ENCODE measurements at regions not wholly inside any gene's neighbourhood (a gene's known extent, or its start where the extent isn't known, plus 50 kb on each side); places are given as distances from the start of the nearest gene placed in this dataset.

DNA sequence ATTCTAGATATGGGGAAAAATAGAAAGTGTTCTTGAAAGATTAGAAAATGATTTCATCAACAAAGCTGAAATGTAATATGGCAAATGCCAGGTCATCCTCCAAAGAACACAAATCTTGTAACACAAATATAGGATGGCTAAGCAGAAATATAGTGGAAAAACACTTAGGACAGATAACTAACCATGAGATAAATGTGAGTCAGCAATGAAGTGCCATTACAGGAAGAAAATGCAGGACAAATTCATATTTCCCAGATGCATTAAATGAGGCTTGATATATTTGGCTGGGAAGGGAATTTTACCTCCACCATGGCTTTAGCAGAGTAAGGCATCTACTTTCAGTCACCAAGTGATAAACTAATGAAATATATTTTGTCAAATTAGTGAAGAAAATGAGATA is 92.8 kb upstream of the SEMA6D start:
- Histone ChIP-seq H3K27ac (no peak overlapping the region), H3K9me3 (no peaks in the 10 kb centered on the region), H3K4me3 (no peak overlapping the region), H3K36me3 (no peaks in the 10 kb centered on the region), H3K27me3 (no peaks in the 10 kb centered on the region), H3K4me1 (no peaks in the 10 kb centered on the region), H3K9ac (ENCODE audit: low read depth in 2 of 2, low read length in 2 of 2) (no peak overlapping the region)
- intact Hi-C loops (cut with DNase I), result no loop called here
- no peak for DNase-seq
- TF ChIP-seq, protein P1, sequence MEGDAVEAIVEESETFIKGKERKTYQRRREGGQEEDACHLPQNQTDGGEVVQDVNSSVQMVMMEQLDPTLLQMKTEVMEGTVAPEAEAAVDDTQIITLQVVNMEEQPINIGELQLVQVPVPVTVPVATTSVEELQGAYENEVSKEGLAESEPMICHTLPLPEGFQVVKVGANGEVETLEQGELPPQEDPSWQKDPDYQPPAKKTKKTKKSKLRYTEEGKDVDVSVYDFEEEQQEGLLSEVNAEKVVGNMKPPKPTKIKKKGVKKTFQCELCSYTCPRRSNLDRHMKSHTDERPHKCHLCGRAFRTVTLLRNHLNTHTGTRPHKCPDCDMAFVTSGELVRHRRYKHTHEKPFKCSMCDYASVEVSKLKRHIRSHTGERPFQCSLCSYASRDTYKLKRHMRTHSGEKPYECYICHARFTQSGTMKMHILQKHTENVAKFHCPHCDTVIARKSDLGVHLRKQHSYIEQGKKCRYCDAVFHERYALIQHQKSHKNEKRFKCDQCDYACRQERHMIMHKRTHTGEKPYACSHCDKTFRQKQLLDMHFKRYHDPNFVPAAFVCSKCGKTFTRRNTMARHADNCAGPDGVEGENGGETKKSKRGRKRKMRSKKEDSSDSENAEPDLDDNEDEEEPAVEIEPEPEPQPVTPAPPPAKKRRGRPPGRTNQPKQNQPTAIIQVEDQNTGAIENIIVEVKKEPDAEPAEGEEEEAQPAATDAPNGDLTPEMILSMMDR (IDR thresholded peaks at IDR 0.05), result no peak

DNA sequence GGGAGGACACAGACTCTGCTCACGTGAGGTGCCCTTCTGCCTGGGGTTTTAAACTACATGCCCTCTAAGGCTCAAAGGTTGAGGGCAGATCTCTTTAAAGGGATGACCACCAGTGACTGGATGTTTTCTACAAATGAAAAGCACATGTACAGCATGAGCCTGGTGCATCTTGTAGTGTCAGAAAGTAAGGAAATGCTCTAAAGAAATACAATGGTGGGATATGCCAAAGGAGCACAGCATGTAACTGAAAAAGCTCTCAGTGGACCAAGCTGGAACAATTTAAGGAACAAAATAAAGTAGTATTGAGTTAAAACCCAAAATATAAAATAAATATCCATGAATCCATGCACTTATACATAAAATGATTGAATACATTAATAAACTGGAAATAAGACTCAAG is 78.3 kb upstream of the SEMA6D start:
- H3K27ac ChIP-seq, result no peak overlapping the region
- intact Hi-C loops (cut with DNase I), result no loop called here
- no peaks in the 10 kb centered on the region for H3K27me3 ChIP-seq
- no peaks in the 10 kb centered on the region for H3K36me3 ChIP-seq
- no peak overlapping the region for H3K9ac ChIP-seq (ENCODE audit: low read depth in 2 of 2, low read length in 2 of 2)
- H3K4me1 ChIP-seq, result no peaks in the 10 kb centered on the region
- no peak overlapping the region for H3K4me3 ChIP-seq
- TF ChIP-seq, protein P1 (IDR thresholded peaks at IDR 0.05), result no peak
- H3K9me3 ChIP-seq, result no peaks in the 10 kb centered on the region
- no peak for DNase-seq

GRCh38 chr15:47640079-47640478 is 77.2 kb upstream of the SEMA6D start:
- TF ChIP-seq, protein P1 (IDR thresholded peaks at IDR 0.05), result no peak
- Histone ChIP-seq H3K4me1 (no peaks in the 10 kb centered on the region), H3K4me3 (no peak overlapping the region), H3K27me3 (no peaks in the 10 kb centered on the region), H3K36me3 (no peaks in the 10 kb centered on the region), H3K9me3 (no peaks in the 10 kb centered on the region), H3K27ac (no peak overlapping the region), H3K9ac (ENCODE audit: low read depth in 2 of 2, low read length in 2 of 2) (no peak overlapping the region)
- DNase-seq, result no peak
- intact Hi-C loops (cut with DNase I), result no loop called here

DNA sequence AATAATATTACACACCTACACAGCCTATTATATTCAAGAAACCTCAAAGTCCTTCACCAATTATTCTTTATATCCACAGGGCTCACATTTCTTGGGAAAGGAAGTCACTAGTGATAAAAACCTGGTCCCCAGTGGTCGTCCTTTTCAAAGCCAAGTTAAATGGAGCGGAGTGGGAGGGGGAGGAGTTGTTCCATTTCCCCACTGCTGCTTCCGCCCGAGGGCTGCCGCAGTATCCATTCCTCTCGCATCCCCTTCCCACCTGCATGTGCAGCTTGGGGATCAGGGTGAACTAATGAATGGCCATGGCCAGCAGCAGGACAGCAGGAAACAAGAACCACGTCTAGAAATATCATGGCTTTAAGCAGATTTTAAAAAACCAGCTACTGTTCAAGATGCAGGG is 76.4 kb upstream of the SEMA6D start:
- intact Hi-C loops (cut with DNase I), result no loop called here
- no peak for DNase-seq

DNA sequence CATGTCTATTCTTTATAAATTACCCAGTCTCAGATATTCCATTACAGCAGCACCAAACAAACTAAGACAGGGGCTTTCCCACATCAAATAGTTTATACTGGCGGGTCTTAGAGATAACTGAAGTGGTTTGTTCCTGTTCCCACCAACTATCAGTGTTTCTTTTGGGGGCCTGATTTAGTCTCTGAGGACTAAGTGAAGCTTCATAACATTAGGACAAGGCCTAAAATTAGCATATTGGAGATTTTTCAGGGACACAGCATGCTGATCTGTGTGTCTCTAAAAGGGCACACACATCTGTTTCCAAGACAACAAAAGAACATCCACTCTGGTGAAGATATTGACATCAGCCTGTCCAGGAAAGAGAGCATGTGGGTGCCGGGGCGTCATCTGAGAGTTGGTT is 72.6 kb upstream of the SEMA6D start:
- no peak overlapping the region for H3K27ac ChIP-seq
- no peak overlapping the region for H3K4me3 ChIP-seq
- TF ChIP-seq, protein P1 (IDR thresholded peaks at IDR 0.05), result no peak
- DNase-seq, result no peak
- intact Hi-C loops (cut with DNase I), result no loop called here
- H3K27me3 ChIP-seq, result no peaks in the 10 kb centered on the region
- H3K9me3 ChIP-seq, result no peaks in the 10 kb centered on the region
- H3K36me3 ChIP-seq, result no peaks in the 10 kb centered on the region
- H3K4me1 ChIP-seq, result no peaks in the 10 kb centered on the region
- no peak overlapping the region for H3K9ac ChIP-seq (ENCODE audit: low read depth in 2 of 2, low read length in 2 of 2)

More for the DNA sequence above, 76.4 kb upstream of the SEMA6D start:
- no peak overlapping the region for H3K27ac ChIP-seq
- no peaks in the 10 kb centered on the region for H3K4me1 ChIP-seq
- no peaks in the 10 kb centered on the region for H3K27me3 ChIP-seq
- no peak overlapping the region for H3K9ac ChIP-seq (ENCODE audit: low read depth in 2 of 2, low read length in 2 of 2)
- no peaks in the 10 kb centered on the region for H3K9me3 ChIP-seq
- no peaks in the 10 kb centered on the region for H3K36me3 ChIP-seq
- H3K4me3 ChIP-seq, result no peak overlapping the region
- TF ChIP-seq, protein P1 (IDR thresholded peaks at IDR 0.05), result no peak

GRCh38 chr15:47650564-47650963 is 66.7 kb upstream of the SEMA6D start:
- TF ChIP-seq, protein P1 (IDR thresholded peaks at IDR 0.05), result no peak
- Histone ChIP-seq H3K27me3 (no peaks in the 10 kb centered on the region), H3K9ac (ENCODE audit: low read depth in 2 of 2, low read length in 2 of 2) (no peak overlapping the region), H3K36me3 (no peaks in the 10 kb centered on the region), H3K4me3 (no peak overlapping the region), H3K4me1 (no peaks in the 10 kb centered on the region), H3K9me3 (no peaks in the 10 kb centered on the region), H3K27ac (no peak overlapping the region)
- no peak for DNase-seq
- intact Hi-C loops (cut with DNase I), result no loop called here

All from colonic mucosa (tissue), 4 donors.